ENCODE measurements at regions not wholly inside any gene's neighbourhood (a gene's known extent, or its start where the extent isn't known, plus 50 kb on each side); places are given as distances from the start of the nearest gene placed in this dataset.

DNA sequence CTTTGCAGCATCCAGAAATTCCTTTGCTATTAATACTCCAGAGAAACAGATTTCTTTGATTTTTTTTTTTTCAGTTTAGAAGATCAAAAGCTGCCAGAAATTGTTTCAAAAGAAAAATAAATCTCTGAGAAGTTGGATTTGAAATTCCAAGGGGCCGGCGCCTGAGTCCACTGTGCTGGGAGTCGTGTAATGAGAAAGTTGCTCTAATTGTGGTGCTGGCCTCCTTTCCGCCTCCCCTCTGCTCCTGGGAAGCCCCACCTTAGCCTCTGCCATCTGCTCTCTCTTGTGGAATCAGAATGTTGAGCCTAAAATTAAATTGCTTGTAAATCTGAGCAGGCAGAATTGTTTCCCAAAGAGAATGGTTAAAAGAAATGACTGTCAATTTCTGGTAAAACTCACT lies 93.3 kb downstream of the EMX2 start:
- TF ChIP-seq CTCF (IDR thresholded peaks at IDR 0.05; ENCODE audit: low read depth, low read length) = no peak
- no peak for DNase-seq (ENCODE audit: extremely low read depth, low read depth)

DNA sequence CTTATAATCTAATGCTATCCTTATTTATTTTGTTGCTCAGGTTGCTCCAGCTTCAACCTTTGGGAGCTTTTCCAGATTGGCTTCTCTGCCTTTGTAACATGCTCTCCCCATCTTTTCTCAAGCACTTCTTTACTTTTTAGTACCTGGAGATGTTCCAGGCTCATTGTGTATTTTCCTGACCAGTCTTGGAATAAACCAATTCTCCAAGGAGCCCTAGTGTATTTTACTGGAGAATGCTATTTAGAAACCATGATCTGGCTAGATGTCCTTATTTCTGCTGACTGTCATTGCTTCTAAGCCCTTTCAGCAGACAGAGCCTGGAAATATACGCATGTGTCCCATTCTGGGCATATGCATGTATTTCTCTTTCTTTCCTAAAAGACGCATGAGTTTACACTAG lies 95.7 kb downstream of the EMX2 start:
- TF ChIP-seq CTCF (IDR thresholded peaks at IDR 0.05; ENCODE audit: low read depth, low read length) = no peak
- DNase-seq (ENCODE audit: extremely low read depth, low read depth) = no peak

- no peak for DNase-seq (ENCODE audit: extremely low read depth, low read depth)
- no peak for TF ChIP-seq CTCF (IDR thresholded peaks at IDR 0.05; ENCODE audit: low read depth, low read length)
Measured at GRCh38 chr10:117638664-117639200, 96.2 kb downstream of the EMX2 start.

DNA sequence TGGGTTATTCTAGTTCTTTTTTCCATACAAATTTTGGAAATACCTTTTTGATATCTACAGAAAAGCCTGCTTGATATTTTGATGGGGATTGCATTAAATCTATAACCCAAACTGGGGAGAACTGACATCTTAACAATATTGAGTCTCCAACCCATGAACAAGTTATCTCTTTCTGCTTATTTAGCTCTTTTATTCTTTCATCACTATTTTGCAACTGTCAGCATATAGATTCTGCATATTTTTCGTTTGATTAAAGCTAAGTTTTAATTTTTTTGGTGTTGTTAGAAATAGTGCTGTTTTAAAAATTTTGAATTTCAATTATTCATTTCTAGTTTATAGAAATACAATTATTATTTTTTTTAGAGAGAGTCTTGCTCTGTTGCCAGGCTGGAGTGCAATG lies 97.9 kb downstream of the EMX2 start:
- no peak for DNase-seq (ENCODE audit: extremely low read depth, low read depth)
- no peak for TF ChIP-seq CTCF (IDR thresholded peaks at IDR 0.05; ENCODE audit: low read depth, low read length)

DNA sequence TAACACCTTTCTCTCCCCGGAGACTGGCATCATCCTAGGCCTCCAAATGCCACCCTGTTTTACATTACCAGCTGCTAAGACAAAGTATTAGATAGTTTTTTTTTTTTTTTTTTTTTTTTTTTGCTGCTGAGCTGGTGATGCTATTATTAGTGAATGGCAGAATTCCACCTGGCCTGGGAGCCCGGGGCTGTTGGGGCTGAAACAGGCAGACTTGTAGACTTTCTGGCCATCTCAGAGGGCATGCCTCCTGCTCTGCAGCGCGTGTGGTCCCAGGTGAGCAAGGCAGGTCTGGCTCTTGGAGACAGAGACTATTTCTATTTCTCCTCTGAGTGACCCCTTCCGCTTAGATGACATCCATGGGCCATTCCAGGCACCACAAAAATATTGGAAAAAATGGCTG lies 104.2 kb downstream of the EMX2 start:
- no peak for TF ChIP-seq CTCF (IDR thresholded peaks at IDR 0.05; ENCODE audit: low read depth, low read length)
- DNase-seq (ENCODE audit: extremely low read depth, low read depth) = no peak

DNA sequence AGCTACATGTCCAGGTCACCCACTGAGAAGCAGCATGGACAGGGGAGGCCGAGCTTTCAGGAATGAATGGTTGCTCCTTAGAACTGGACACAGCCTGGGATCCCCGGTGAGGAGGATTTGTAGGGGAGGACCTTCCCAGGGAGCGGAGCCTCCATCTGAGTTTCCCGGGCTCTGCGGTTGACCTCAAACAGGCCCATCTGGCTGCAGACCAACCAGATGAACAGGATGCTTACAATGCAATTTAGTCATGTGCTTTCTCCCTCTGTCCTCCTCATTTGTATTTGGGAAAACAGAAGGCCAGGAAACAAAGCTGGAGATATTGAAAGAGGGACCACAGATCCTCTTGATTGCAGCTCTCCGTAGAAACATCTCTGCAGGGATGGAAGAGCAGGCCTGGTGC lies 104.8 kb downstream of the EMX2 start:
- no peak for DNase-seq (ENCODE audit: extremely low read depth, low read depth)
- TF ChIP-seq CTCF (IDR thresholded peaks at IDR 0.05; ENCODE audit: low read depth, low read length) = no peak

- DNase-seq (ENCODE audit: extremely low read depth, low read depth) = no peak
- TF ChIP-seq CTCF (IDR thresholded peaks at IDR 0.05; ENCODE audit: low read depth, low read length) = no peak
Measured at GRCh38 chr10:117651121-117651520, 108.6 kb downstream of the EMX2 start.
